ENCODE measurements at regions not wholly inside any gene's neighbourhood (a gene's known extent, or its start where the extent isn't known, plus 50 kb on each side); places are given as distances from the start of the nearest gene placed in this dataset.

DNA sequence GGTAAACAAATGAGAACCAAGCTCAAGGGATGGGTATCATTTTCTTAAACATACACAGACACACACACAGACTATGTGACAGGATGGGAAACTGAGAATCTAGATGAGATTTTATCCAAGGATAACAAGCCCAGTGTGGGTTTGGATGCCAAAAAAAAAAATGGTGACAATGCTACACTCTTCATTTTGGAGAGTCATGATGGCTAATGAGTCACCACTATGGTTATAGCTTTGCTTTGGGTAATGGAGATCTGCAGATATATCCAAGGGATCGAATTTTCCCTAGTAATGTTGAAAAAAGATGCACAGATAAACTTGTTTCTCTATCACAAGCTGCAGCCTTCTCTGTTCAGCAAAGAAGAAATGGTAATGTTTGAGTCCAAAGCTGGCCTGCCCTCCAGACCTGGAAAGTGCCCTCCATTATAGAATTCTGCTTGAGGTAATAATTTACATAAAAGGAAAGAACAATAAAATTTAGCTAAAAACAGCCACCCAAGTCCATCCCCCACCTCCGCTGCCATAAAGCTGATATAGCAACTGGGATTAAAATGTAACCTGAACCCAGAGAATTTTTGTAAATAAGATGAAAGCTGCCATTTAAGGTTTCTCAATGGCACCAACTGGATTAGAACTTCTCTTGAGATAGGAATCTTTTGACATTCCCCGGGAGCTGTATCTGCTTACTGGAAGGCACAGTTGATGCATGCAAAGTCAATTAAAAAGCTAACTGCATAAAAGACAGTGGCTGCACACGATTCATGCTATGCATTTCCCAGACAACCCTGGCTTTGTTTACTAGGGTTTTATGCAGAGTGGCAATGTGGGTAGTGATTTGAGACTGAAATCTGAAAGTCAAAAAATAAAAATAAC is 395.2 kb upstream of the LYPLAL1 start:
- DNase-seq, result no peak

GRCh38 chr1:218779341-218780100 is 394.2 kb upstream of the LYPLAL1 start:
- no peak for DNase-seq

- no peak for DNase-seq
Observed at GRCh38 chr1:218783131-218783530, 390.5 kb upstream of the LYPLAL1 start.

- no peak for DNase-seq
Observed at GRCh38 chr1:218783916-218784315, 389.8 kb upstream of the LYPLAL1 start.

GRCh38 chr1:218785928-218786327 is 387.8 kb upstream of the LYPLAL1 start:
- DNase-seq, result no peak

DNA sequence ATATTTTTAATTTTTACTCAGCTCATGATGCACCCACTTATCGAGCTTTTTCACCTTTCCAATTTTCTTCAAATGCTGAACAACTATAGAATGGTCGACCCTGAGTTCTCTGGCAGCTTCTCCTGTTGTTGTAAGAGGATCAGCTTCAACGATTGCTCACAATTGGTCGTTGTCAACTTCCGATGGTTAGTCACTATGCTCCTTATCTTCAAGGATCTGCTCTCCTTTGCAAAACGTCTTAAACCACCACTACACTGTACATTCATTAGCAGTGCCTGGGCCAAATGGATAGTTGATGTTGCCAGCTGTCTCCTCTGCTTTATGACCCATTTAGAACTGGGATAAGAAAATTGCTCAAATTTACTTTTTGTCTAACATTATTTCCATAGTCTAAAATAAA is 385.9 kb upstream of the LYPLAL1 start:
- DNase-seq, result no peak

DNA sequence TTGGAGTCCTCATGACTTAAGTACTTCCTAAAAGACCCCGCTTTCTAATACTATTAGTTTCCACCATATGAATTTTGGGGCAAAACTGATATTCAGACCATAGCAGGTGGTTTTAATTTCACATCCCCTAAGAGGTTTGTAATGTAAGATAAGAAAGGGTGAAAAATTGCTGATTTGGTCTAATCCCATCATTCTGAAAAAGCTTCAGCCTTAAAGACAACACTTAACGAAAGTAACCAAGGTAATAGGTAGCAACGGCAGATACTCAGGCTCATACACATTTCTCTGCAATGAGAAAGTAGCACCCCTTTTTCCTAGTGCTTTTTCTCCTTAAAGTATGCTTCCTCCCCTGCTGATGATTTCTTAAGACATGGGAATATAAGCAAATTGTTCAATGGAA is 376.9 kb upstream of the LYPLAL1 start:
- no peak for DNase-seq

DNA sequence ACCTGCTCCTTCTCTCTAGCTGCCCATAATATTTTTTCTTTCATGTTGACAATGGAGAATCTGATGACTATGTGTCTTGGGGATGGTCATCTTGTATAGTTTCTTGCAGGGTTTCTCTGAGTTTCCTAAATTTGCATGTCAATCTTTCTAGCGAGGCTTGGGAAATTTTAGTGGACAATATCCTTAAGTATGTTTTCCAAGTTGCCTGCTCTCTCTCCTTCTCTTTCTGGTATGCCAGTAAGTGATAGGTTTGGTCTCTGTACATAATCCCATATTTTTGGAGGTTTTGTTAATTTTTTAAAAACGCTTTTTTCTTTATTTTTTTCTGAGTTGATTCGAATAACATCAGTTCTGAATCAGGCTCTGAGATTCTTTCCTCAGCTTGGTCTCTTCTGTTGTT is 370.9 kb upstream of the LYPLAL1 start:
- DNase-seq, result no peak

DNA sequence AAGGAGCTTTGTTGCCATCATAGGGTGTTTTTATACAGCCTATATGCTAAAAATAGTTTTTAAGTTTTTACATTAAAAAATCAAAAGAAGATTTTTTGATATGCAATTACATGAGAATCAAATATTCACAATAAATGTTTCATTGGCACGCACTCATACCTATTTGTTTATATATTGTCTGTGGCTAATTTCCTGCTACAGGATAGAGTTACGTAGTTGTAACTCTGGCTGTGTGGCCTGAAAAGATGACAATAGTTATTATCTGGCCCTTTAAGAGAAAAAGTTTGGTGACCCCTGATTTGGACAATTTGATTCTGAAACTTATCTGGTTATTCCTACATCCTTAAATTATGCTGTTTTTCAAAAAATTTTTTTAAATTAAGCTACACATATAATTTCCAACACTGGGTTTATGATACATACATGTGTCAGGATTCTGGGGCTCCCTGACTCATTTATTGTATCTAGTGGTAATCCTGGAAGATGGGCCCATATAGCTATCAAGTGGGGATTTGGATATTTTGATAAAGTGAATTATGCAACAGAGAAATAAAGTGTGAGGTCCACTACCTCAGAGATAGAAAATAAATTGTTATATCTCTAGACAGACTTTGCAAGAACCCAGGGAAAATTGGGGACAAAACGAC is 370.2 kb upstream of the LYPLAL1 start:
- no peak for DNase-seq

- no peak for DNase-seq
Observed at GRCh38 chr1:218804014-218804785, 369.5 kb upstream of the LYPLAL1 start.

- no peak for DNase-seq
Observed at GRCh38 chr1:218809061-218809460, 364.6 kb upstream of the LYPLAL1 start.

DNA sequence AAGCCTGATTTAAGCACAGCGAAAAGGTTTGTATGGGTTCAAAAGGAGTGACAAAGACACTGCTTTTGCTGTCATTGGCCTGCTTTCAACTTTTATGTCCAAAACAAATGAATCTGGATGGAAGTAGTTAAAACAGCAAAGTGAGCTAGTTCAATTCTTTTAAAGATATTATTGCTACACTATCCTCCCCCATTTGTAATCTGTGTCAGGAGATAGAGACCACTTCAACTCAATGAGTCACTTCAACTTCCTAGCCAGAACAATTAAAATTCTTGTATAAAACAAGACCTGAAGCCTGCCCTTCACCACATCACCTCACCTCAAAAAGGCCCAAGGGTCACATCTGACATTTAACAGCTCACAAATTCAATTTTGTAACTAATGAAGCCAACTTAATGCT is 364.1 kb upstream of the LYPLAL1 start:
- no peak for DNase-seq

DNA sequence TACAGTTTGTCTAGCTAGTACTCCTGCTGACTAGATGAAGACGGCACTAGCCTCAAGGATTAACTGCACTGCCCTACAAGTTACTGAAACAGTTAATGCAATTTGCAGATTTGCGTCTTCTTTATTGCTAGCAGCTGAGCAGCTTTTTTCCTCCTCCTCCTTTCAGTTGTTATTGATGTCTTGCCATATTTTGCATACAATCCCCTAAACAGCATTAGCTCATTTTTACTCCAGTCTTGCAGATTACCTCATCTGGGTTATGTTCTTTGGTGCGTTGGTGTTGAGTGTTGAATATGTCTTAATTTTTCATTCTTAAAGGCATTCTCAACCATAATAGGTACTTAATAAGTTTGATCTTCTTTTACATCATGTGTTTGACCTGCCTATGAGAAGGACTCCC is 363.4 kb upstream of the LYPLAL1 start:
- DNase-seq, result no peak

DNA sequence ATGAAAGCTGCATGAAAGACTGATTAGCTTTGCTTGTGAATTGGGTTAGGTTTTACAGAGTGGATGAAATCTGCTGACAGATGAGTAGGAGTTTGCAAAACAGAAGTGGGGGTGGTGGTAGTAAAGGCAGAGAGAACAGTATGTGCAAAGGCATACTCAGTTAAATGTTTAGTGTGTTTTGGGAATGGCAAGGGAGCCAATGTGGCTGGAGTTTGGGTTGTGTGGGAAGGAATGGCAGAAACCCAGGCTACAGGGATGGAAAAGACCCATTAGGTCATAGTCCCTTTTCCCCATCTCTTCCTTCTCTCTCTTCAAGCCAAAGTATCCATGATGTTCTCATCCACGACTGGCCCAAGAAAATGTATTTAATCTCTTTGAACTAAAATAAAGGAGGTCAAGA is 362.2 kb upstream of the LYPLAL1 start:
- no peak for DNase-seq

GRCh38 chr1:218812360-218812759 is 361.3 kb upstream of the LYPLAL1 start:
- no peak for DNase-seq

- DNase-seq, result no peak
Observed at GRCh38 chr1:218813237-218813636, 360.4 kb upstream of the LYPLAL1 start.

GRCh38 chr1:218815076-218815475 is 358.6 kb upstream of the LYPLAL1 start:
- no peak for DNase-seq

GRCh38 chr1:218817071-218817470 is 356.6 kb upstream of the LYPLAL1 start:
- no peak for DNase-seq

- no peak for DNase-seq
Observed at GRCh38 chr1:218817691-218818465, 355.8 kb upstream of the LYPLAL1 start.

DNA sequence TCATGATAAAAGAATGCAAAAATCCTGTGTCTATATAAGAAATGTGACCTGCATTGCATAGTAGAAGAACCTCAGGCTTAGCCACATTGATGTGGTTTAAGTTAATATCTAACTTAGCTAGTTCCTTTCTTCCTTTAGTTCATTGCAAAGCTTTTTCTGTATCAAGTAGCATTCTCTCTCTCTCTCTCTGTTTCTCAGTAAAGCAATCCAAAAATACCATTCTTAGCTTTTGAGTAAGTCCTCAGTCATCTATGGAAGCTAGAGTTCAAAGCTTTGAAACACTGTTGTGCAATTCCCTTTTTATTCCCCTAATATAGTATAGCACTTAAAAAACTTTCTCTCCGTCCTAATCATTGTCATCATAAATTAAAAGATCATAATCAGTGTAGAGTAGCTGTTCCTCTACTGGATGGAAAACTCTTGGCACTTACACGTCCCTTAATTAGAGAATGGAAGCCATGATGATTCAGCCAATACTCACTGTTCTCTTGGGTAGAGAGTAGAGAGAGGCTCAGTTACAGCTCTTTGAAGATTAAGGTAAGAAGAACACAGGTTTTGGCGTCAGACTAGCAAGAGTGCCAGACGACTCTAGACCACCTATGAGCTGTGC is 350.3 kb upstream of the LYPLAL1 start:
- DNase-seq, result no peak

GRCh38 chr1:218827486-218827885 is 346.2 kb upstream of the LYPLAL1 start:
- no peak for DNase-seq
